CD14-positive monocyte (primary cell): ENCODE measurements at regions not wholly inside any gene's neighbourhood (a gene's known extent, or its start where the extent isn't known, plus 50 kb on each side); places are given as distances from the start of the nearest gene placed in this dataset.

ENCODE experiments used
- DNase-seq, 3 donors: peaks; one replicate each; pipeline ENCODE4 v3.0.0-alpha.2; 2011 to 2022
- H2AFZ ChIP-seq: 2 replicates; pipeline ENCODE4 v1.6.0; 2012; ENCODE audit warnings: mild to moderate bottlenecking, low read depth, low read length, inconsistent platforms; ENCODE audit not compliant: insufficient read depth, poor library complexity, severe bottlenecking
- H3K27ac ChIP-seq, 2 donors: 1 replicate in 1 of 2; 2 replicates in 1 of 2; pipeline ENCODE4 v1.5.1; 2012 to 2013; ENCODE audit warnings: low read length in 2 of 2, control low read depth in 1 of 2, inconsistent platforms in 1 of 2, low read depth in 1 of 2, mild to moderate bottlenecking in 1 of 2
- H3K27me3 ChIP-seq, 2 donors: one replicate each; pipeline versions ENCODE4 v1.6.0 to v1.6.1; 2011 to 2013; ENCODE audit warnings: low read length in 2 of 2; ENCODE audit not compliant: control insufficient read depth in 2 of 2, insufficient read depth in 2 of 2
- H3K36me3 ChIP-seq, 2 donors: replicated peaks in 1 of 2; 1 replicate in 1 of 2; 2 replicates in 1 of 2; pipeline versions ENCODE4 v1.5.1 to v1.6.1; 2012 to 2013; ENCODE audit warnings: low read length in 2 of 2, control low read depth in 1 of 2, inconsistent platforms in 1 of 2, mild to moderate bottlenecking in 1 of 2; ENCODE audit not compliant: insufficient read depth in 2 of 2, control insufficient read depth in 1 of 2
- H3K4me1 ChIP-seq, 2 donors: 1 replicate in 1 of 2; 2 replicates in 1 of 2; pipeline versions ENCODE4 v1.5.1 to v1.6.1; 2012 to 2013; ENCODE audit warnings: low read length in 2 of 2, control low read depth in 1 of 2, inconsistent platforms in 1 of 2, mild to moderate bottlenecking in 1 of 2, moderate library complexity in 1 of 2; ENCODE audit not compliant: insufficient read depth in 2 of 2, control insufficient read depth in 1 of 2
- H3K4me2 ChIP-seq: replicated peaks from 2 replicates; pipeline ENCODE3; 2012; ENCODE audit warnings: low read length, moderate library complexity, mild to moderate bottlenecking; ENCODE audit not compliant: poor library complexity, severe bottlenecking; ENCODE audit errors: extremely low read depth
- H3K4me3 ChIP-seq, 3 experiments: fragments of 200-600 bp in 1 of 3; sonication (generic) in 1 of 3; replicated peaks in 1 of 3; 1 replicate in 2 of 3; 2 replicates in 1 of 3; pipeline ENCODE4 v1.5.1; 2011 to 2013; ENCODE audit warnings: low read length in 3 of 3, mild to moderate bottlenecking in 3 of 3, control low read depth in 2 of 3, low read depth in 2 of 3, inconsistent platforms in 1 of 3, moderate library complexity in 1 of 3
- H3K79me2 ChIP-seq: 2 replicates; pipeline ENCODE4 v1.6.0; 2012; ENCODE audit warnings: mild to moderate bottlenecking, control low read depth, inconsistent platforms, low read length, moderate library complexity; ENCODE audit not compliant: insufficient read depth
- H3K9ac ChIP-seq: 2 replicates; pipeline ENCODE4 v1.6.0; 2017; ENCODE audit warnings: low read length, mild to moderate bottlenecking; ENCODE audit not compliant: insufficient read depth, poor library complexity, severe bottlenecking
- H3K9me3 ChIP-seq, 2 donors: replicated peaks in 1 of 2; 1 replicate in 1 of 2; 2 replicates in 1 of 2; pipeline versions ENCODE4 v1.5.1 to v1.6.1; 2012 to 2013; ENCODE audit warnings: low read length in 2 of 2, control low read depth in 1 of 2; ENCODE audit not compliant: control insufficient read depth in 1 of 2, insufficient read depth in 1 of 2
- H4K20me1 ChIP-seq: 2 replicates; pipeline ENCODE4 v1.6.0; 2012; ENCODE audit warnings: mild to moderate bottlenecking, low read length, control low read depth, moderate library complexity; ENCODE audit not compliant: insufficient read depth
- H3K27ac Mint-ChIP-seq, 7 donors: one replicate each; pipeline ENCODE4 v1.8.0; 2020; ENCODE audit warnings: mild to moderate bottlenecking in 7 of 7, mixed read lengths in 7 of 7, moderate library complexity in 6 of 7, inconsistent platforms in 2 of 7
- H3K27me3 Mint-ChIP-seq, 3 donors: one replicate each; pipeline ENCODE4 v1.8.0; 2021 to 2022; ENCODE audit warnings: low read depth in 3 of 3, mild to moderate bottlenecking in 3 of 3, mixed read lengths in 3 of 3, moderate library complexity in 3 of 3, inconsistent platforms in 1 of 3
- H3K36me3 Mint-ChIP-seq, 2 donors: one replicate each; pipeline ENCODE4 v1.8.0; 2020; ENCODE audit warnings: mixed read lengths in 2 of 2, inconsistent platforms in 1 of 2, mild to moderate bottlenecking in 1 of 2
- H3K4me1 Mint-ChIP-seq: one replicate; pipeline ENCODE4 v1.8.0; 2020; ENCODE audit warnings: mild to moderate bottlenecking, mixed read lengths
- H3K4me3 Mint-ChIP-seq, 2 donors: one replicate each; pipeline ENCODE4 v1.8.0; 2020; ENCODE audit warnings: mild to moderate bottlenecking in 2 of 2, mixed read lengths in 2 of 2, moderate library complexity in 1 of 2
- H3K9me3 Mint-ChIP-seq, 7 donors: one replicate each; pipeline ENCODE4 v1.8.0; 2020 to 2022; ENCODE audit warnings: mixed read lengths in 7 of 7, mild to moderate bottlenecking in 6 of 7, moderate library complexity in 6 of 7, inconsistent platforms in 2 of 7
- WGBS: methylation state at CpG from one replicate; pipeline ENCODE4 v1.1.5; 2013; ENCODE audit warnings: missing lambda C conversion rate; ENCODE audit not compliant: insufficient coverage; 5-methylcytosine and 5-hydroxymethylcytosine counted together
- intact Hi-C, 2 donors: fragments of 100-400 bp; cut with micrococcal nuclease; formaldehyde crosslinking; loops; one replicate each; pipeline versions ENCODE4 v1.15.0 to v1.15.1; 2023
- TF ChIP-seq, protein P1 (sequence below): fragments of 200-600 bp; IDR thresholded peaks from one replicate; pipeline ENCODE4 v1.8.0; 2022; ENCODE audit warnings: antibody characterized with exemption, mild to moderate bottlenecking

DNA sequence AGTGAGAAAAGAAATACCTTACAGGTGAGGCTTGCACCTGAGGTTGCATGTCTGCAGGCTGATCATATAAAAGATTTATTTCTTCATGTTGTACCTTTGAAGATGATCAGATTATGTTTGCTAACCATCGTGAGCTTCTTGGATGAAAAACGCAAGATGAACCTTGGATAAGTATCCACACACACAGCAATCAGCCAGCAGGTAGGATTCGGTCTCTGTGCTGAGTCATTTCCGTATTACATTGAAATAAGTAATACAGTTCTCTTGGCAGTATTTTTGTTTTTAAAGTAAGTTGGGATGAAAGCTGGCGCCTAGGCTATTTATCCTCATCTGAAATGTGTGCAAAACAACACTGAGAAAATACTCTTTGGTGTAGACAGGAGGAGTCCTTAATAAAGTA, 109.0 kb upstream of the PRKCQ start:
- Histone ChIP-seq H3K4me2 (no peak overlapping the region), H3K27ac (no peak overlapping the region), H3K27me3 (no peaks in the 10 kb centered on the region), H4K20me1 (no peaks in the 10 kb centered on the region), H3K4me1 (no peaks in the 10 kb centered on the region), H3K79me2 (no peaks in the 10 kb centered on the region), H3K9me3 (no peaks in the 10 kb centered on the region), H3K4me3 (no peak overlapping the region), H2AFZ (no peak overlapping the region), H3K36me3 (no peaks in the 10 kb centered on the region), H3K9ac (no peak overlapping the region)
- Mint-ChIP-seq H3K27me3 (peaks cover 1 to 7% (median 5%) of the 10 kb centered on the region in 3 donors), H3K4me3 (no peak overlapping the region), H3K36me3 (no peaks in the 10 kb centered on the region), H3K4me1 (no peaks in the 10 kb centered on the region), H3K27ac (no peak overlapping the region), H3K9me3 (no peaks in the 10 kb centered on the region)
- WGBS, result 33% methylated on average over 1 of the region's 5 CpGs
- intact Hi-C loops, result no loop called here
- DNase-seq, result no peak
- TF ChIP-seq, protein P1, sequence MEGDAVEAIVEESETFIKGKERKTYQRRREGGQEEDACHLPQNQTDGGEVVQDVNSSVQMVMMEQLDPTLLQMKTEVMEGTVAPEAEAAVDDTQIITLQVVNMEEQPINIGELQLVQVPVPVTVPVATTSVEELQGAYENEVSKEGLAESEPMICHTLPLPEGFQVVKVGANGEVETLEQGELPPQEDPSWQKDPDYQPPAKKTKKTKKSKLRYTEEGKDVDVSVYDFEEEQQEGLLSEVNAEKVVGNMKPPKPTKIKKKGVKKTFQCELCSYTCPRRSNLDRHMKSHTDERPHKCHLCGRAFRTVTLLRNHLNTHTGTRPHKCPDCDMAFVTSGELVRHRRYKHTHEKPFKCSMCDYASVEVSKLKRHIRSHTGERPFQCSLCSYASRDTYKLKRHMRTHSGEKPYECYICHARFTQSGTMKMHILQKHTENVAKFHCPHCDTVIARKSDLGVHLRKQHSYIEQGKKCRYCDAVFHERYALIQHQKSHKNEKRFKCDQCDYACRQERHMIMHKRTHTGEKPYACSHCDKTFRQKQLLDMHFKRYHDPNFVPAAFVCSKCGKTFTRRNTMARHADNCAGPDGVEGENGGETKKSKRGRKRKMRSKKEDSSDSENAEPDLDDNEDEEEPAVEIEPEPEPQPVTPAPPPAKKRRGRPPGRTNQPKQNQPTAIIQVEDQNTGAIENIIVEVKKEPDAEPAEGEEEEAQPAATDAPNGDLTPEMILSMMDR, result no peak

DNA sequence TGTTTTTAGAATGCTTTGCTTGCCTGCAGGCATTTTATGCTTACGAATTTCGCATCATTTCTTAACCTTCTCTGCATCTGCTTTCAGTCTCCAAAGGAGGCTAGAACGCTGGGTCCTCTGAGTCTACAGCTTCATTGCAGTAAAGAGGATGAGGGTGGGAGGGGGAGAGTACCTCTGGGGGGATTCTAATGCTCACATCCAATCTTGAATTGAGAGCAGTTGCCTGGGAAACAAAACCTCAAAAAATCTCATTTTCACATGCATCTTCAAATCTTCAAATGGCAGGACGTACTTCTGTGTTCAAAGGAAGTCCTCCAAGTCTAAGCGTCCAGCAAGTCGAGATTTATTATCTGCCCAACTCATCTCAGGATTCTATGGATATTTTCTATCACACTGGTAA, 100.7 kb upstream of the PRKCQ start:
- intact Hi-C loops, result no loop called here
- Histone ChIP-seq H3K9me3 (no peaks in the 10 kb centered on the region), H3K4me1 (no peaks in the 10 kb centered on the region), H2AFZ (no peak overlapping the region), H3K4me3 (no peak overlapping the region), H3K79me2 (no peaks in the 10 kb centered on the region), H3K36me3 (no peaks in the 10 kb centered on the region), H3K27ac (no peak overlapping the region), H3K9ac (no peak overlapping the region), H4K20me1 (no peaks in the 10 kb centered on the region), H3K4me2 (no peak overlapping the region), H3K27me3 (peaks cover 5 to 11% of the 10 kb centered on the region in 2 donors)
- Mint-ChIP-seq H3K4me3 (no peak overlapping the region), H3K9me3 (peaks cover 0 to 4% (median 0%) of the 10 kb centered on the region in 7 donors), H3K4me1 (no peaks in the 10 kb centered on the region), H3K27me3 (peaks cover 0 to 13% (median 8%) of the 10 kb centered on the region in 3 donors), H3K36me3 (no peaks in the 10 kb centered on the region), H3K27ac (no peak overlapping the region)
- DNase-seq, result no peak
- TF ChIP-seq, protein P1, result no peak
- 62% methylated on average over 2 of the region's 6 CpGs for WGBS
